Dermis blood vessel endothelial cell (primary cell): ENCODE measurements at regions not wholly inside any gene's neighbourhood (a gene's known extent, or its start where the extent isn't known, plus 50 kb on each side); places are given as distances from the start of the nearest gene placed in this dataset.

Experiments used
- DNase-seq: peaks from one replicate; pipeline ENCODE4 v3.0.0; 2010

GRCh38 chr10:129390147-129390546, 76.9 kb upstream of the MGMT start:
- DNase-seq: no peak

GRCh38 chr10:129390726-129391125, 76.3 kb upstream of the MGMT start:
- no peak for DNase-seq

GRCh38 chr10:129391464-129391863, 75.6 kb upstream of the MGMT start:
- DNase-seq: no peak

GRCh38 chr10:129392855-129393254, 74.2 kb upstream of the MGMT start:
- peak; percentile 27 for DNase-seq

GRCh38 chr10:129393812-129394211, 73.2 kb upstream of the MGMT start:
- no peak for DNase-seq

- no peak for DNase-seq
Measured at GRCh38 chr10:129394518-129395328, 72.3 kb upstream of the MGMT start.

- DNase-seq: no peak
Measured at GRCh38 chr10:129396021-129396722, 70.9 kb upstream of the MGMT start.

GRCh38 chr10:129397198-129397974, 69.7 kb upstream of the MGMT start:
- no peak for DNase-seq

- no peak for DNase-seq
Measured at GRCh38 chr10:129398711-129399141, 68.3 kb upstream of the MGMT start.

- DNase-seq: no peak
Measured at GRCh38 chr10:129400426-129400825, 66.6 kb upstream of the MGMT start.

- DNase-seq: peak; percentile 55
Measured at GRCh38 chr10:129402459-129402858, 64.6 kb upstream of the MGMT start.

- DNase-seq: no peak
Measured at GRCh38 chr10:129404091-129404490, 63.0 kb upstream of the MGMT start.

GRCh38 chr10:129405389-129405788, 61.7 kb upstream of the MGMT start:
- no peak for DNase-seq

- DNase-seq: peak; percentile 29
Measured at GRCh38 chr10:129410688-129411392, 56.2 kb upstream of the MGMT start.

- no peak for DNase-seq
Measured at GRCh38 chr10:129411393-129411705, 55.7 kb upstream of the MGMT start.

GRCh38 chr10:129411772-129412171, 55.3 kb upstream of the MGMT start:
- no peak for DNase-seq

- no peak for DNase-seq
Measured at GRCh38 chr10:129413024-129413423, 54.0 kb upstream of the MGMT start.

- no peak for DNase-seq
Measured at GRCh38 chr10:129415215-129416140, 51.6 kb upstream of the MGMT start.

- DNase-seq: no peak
Measured at GRCh38 chr10:129416155-129416554, 50.9 kb upstream of the MGMT start.

GRCh38 chr10:129416956-129417765, 49.9 kb upstream of the MGMT start:
- peak; percentile 97 for DNase-seq
